ENCODE measurements at regions not wholly inside any gene's neighbourhood (a gene's known extent, or its start where the extent isn't known, plus 50 kb on each side); places are given as distances from the start of the nearest gene placed in this dataset.
"Not testable (repeated sequence)": the region's sequence is repeated elsewhere in the genome, so short reads cannot be mapped to it uniquely, and the experiment has no call there.

GRCh38 chr15:31488437-31489204 is 162.0 kb downstream of the KLF13 start:
- DNase-seq, result peak; percentile 88

DNA sequence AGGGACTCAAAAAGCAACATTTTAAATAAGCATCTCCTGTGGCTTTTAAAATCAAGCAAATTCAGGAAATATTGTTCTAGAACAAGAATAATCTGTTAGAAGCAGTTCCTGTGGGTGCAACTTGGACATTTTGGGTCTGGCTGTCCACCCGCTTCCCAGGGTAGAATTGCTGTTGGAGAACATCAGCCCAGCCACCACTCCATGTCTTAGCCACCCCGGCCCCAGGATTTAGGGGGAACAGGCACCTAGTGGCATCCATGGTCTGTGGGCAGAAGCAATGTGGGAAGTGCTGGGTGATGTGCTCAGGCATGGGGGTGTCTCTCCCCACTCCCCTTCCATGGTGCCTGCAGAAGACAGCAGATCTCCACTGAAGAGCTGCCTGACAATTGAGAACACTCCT is 162.6 kb downstream of the KLF13 start:
- no peak for DNase-seq

GRCh38 chr15:31489801-31490646 is 163.4 kb downstream of the KLF13 start:
- DNase-seq, result peak; percentile 65

DNA sequence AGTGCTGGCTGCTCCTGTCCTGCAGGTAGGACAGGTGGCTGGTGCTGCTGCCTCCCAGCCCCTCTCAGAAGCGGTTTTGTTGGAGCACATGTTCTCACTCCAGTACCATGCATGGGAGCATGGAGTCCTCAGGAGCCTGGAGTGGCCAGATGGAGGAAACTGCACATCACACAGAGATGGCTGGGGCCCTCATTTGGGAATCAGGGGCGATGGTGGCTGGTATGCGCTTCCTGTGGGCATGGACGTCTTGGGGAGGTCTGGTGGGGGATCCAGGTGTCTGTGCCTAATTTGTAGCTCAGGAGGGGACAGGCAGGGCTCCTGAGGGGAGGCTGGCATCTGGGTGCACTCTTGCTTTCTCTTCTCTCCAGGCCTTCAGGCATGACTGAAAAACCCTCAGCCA is 168.2 kb downstream of the KLF13 start:
- no peak for DNase-seq

GRCh38 chr15:31495281-31495680 is 168.6 kb downstream of the KLF13 start:
- DNase-seq, result no peak

DNA sequence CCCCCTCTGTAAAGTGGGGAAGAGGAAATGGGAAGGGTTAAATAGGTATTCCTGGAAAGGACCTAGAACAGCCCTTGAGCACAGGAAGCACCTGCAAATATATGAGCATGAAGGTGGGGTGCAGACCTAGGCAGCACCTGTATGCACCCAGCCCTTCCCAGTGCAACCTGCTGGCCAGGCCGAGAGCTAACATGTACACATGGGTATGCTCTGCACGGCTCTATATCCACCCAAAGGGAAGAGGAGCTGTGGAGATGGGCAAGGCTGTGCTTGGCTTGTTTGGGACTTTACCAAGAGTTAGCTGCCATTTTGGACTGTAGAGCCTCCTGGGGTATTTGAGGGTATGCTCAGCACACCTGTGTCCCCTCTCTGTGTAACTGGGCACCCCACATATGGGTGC is 171.2 kb downstream of the KLF13 start:
- DNase-seq, result no peak

DNA sequence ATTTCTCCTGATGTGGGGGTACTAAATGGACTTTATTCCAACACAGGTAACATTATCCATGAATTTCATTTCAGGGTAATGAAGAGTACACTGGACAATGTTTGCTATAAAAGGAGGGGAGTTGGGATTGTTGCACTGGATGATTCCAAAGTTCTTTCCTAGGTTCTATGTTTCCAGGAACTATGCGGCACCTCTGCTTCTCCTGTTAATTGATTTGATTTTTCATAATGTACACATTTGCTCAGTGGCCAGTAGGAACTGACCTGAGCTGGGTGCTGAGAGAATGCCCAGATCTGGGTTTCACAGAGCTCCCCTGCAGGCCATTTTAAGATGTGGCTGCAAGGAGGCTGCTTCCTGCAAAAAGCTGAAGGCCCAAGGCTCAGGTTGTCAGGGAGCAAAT is 171.7 kb downstream of the KLF13 start:
- no peak for DNase-seq

DNA sequence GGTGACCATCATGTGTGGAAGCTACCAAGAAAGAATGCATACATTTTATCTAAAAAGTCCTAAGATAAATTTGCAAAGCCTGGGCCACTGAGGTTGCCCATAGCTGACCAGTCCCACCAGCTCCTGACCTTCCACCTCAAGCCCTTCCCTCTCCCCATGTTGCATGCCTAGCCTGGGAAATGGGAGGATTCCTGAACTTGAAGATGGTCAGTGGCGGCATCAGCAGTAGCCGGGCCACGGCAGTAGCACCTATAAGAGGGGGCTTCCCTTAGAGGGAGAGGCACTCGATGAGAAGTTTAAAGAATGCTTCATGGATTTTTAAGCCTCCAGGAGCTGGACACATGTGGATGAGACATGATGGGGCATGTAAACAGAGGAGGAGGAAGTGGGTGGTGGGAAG is 172.1 kb downstream of the KLF13 start:
- DNase-seq, result no peak

DNA sequence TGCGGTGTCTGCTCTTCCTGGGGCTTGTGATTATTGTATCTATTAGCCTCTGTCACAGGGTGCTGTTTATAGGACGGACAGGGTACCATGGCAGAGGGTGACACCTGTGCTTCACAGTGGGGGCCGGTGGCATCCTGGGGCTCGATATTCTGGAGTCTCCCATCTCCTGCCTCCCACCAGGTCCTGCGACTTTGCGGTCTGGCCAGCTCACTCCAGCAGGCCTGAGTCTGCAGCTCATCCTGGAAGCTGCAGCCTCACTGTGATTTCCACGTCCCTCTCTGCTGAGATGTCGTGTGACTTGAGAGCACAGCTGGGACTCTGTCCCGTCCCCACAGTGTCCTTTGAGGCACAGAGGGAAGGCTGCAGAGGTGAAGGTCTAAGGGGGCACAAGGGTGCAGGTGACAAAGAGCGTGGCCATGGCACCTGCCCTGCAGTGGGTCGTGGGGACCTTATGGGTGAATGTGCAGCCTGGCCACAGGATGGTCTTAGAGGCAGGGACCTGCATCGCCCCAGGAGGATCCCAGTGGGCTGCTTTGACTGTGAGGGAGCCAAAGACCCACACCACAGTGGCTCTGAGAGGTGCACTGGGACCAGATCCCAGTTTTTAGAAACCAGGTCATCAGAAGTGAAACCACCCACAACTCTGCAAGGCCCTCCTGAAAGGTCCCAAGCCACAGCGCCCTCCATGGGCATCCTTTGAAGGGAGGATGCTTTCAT is 172.8 kb downstream of the KLF13 start:
- no peak for DNase-seq

DNA sequence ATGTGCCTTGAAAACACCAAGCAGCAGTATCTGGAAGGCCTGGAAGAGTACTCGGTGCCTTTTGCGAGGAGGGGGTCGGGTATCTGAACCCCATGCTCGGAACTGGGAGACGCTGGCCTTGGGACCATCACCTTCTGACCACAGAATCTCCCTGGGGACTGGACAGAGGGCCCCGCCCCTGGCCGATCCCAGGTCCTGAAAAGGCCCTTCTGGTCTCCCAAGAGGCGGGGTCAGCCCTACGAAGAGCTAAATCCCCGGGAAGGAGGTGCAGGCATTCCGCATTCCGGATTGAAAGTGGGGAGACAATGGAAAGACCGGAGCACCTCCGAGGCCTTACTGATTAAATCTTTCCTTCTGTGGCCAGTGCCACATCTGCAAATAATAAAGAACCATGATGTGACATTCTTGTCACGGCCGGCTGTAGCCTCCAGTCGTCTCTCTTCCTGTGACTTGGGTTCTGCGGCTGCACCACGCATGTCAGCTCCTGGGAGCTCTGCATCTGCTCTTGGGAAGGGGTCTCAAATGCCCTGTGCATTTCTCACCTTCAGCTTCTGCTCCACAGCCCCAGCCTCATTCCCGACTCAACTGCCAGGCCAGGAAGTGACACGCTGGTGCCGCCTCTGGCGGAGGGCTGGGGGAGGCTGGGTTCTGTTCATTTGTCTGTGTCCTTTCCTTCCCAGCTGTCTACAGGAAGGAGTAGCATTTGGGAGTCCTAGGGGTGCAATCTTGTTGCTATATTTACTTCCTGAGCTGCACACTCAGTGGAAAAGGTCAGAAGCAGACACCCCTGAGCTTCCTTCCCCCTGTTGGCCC is 173.5 kb downstream of the KLF13 start:
- no peak for DNase-seq

DNA sequence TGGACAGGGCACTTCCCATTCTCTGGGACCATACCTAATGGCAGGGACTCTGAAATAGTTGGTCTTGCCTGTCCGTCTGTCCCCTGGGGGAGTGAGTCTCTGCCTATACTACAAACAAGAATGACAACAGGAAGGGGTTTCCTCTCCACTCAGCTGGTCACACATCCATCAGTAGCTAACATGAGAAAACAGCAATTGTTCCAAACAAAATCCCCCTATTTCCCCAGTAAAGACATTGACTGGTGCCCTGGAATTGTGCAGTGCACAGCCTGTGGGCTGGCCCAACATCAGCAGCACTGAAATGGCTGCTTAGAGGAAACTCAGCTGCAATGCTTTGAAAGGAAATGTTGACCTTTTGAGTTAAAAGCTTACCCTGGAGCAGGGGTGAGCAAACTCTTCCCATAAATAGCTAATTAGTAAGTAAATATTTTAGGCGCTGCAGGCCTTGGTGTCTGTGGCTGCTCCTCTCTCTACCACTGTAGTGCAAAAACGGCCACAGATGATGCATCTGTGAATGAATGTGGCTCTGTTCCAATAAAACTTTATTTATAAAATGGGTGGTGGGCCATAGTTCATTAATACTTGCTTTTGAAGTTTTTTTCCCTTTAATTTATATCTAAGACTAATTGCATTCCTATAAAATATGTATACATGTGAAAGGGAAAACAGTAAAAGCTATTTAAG is 174.3 kb downstream of the KLF13 start:
- DNase-seq, result no peak

DNA sequence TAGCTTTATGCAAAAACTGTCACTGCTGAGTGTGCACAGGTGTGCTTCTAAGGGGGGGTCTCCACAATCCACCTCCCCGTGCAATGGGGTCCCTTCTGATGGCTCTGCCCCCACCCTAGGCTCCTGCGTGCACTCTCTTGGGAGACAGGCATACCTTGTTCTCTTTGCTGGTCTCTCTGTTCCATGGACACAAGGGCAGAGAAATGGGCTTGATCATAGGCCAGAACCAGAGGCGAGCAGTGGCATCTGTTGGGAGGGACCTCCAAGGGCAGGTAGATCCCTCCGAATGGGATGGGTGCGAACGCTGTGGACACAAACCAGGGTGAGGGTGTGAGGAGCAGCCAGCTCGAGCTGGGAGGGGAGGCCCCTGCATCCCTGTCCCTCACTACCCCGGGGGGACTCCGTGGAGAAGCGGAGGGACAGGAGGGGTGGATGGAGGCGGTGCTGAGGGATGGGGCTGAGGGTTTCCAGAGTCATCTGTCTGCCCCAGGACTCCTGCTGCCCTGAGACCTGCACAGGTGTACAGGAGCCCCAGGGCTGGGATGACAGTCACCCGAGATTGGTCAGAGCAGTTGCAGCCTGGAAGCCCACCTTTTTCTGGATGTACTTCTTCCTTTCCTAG is 175.0 kb downstream of the KLF13 start:
- no peak for DNase-seq

DNA sequence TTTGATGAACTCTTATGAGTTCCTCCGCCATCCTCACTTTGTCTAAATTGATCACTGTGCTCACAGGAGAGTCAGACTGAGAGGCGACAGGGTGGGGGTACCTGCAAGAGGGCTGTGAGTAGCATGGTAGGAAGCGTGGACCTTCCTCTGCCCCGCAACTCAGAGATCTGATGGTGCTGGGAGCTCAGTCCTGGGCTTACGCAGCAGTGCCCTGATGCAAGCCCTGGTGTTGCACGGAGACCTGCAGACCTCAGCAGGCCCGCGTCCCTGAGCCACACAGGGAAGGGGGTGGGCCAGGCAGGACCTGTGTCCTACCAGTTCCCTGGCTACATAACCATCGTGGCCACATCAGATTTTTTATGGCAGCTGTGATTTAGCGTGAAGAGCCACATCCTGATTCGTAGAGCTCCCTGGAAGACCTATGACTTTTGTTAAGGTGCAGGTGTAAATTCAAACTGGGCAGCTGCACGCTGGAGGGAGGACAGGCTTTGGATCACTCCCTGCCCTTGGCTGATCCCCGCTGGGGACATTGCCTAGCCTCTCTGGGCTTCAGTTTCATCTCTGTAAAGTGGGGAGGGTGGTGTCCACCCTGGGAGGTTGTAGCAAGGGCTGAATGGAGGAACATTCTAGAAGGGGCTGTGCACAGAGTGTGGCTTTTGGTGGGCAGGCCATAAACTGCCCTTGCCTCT is 176.1 kb downstream of the KLF13 start:
- no peak for DNase-seq

- DNase-seq, result no peak
Measured at GRCh38 chr15:31503256-31503655, 176.6 kb downstream of the KLF13 start.

- DNase-seq, result no peak
Measured at GRCh38 chr15:31503758-31504461, 177.3 kb downstream of the KLF13 start.

DNA sequence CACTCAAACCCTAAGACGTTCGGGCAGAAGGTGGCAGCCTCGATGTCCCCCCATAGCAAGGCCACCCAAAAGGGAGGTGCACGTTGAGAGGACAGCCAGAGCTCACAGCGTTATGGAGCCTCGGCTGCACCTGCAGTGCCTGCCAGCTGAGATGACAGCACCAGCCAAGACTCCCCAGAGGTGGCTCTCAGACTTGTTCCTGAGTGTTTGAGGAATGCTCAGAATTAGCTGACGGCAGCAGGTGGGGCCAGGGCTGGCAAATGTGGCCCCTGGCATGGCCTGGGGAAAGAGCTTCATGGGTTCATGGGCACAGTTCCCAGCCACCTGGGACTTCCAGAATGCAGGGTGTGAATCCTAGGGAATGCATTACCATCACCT is 177.8 kb downstream of the KLF13 start:
- DNase-seq, result no peak

DNA sequence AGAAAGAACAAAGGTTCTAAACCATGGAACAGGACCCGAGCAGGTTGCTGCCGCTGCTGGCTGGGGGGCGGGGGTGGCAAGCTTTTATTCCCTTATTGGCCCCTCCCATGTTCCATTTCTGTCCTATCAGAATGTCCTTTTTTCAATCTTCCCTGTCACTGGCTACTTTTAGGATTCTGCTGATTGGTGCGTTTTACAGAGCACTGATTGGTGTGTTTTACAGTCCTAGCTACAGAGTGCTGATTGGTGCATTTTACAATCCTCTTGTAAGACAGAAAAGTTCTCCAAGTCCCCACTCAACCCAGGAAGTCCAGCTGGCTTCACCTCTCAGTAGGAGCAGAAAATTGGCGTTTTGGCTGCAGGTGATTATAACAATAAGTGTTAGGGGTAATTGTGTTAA is 180.9 kb downstream of the KLF13 start:
- not testable (repeated sequence) for DNase-seq

- no peak for DNase-seq
Measured at GRCh38 chr15:31508656-31509055, 182.0 kb downstream of the KLF13 start.

GRCh38 chr15:31510057-31510456 is 183.4 kb downstream of the KLF13 start:
- no peak for DNase-seq

DNA sequence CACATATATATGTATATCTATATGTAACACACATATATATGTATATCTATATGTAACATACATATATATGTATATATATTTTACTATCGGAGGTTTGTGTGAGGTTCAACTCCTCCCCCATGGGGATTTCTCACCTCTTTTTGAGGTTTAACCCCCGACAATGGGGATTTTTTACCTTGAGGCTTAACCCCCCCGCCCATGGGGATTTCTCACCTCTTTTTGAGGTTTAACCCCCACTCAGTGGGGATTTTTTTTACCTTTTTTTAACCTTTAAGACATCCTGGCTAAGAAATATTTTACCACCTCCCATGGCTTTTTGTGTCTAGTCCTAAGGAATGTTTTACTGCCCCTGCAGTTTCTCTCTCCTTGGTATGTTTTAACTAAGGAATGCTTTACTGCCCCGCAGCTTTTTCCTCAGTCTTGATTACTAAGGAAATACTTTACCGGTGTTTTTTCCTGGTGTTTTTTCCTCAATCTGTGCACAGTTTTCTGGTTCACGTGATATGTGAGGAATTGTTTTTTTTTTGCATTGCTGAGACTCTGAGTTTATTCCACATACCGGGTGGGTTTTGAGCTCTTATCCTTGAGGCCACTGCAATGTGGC is 185.2 kb downstream of the KLF13 start:
- DNase-seq, result no peak

All from fibroblast of skin of scalp (primary cell).